HG03066 (cell line): ENCODE measurements at regions not wholly inside any gene's neighbourhood (a gene's known extent, or its start where the extent isn't known, plus 50 kb on each side); places are given as distances from the start of the nearest gene placed in this dataset.

ENCODE experiments used
- ATAC-seq: cut with Tn5 transposase; IDR thresholded peaks from one replicate; pipeline ENCODE4 v1.9.1; 2021; ENCODE audit warnings: low read depth; ENCODE audit not compliant: unreplicated experiment

GRCh38 chr2:122445003-122445402 lies 689.6 kb downstream of the TSN start:
- no peak for ATAC-seq

DNA sequence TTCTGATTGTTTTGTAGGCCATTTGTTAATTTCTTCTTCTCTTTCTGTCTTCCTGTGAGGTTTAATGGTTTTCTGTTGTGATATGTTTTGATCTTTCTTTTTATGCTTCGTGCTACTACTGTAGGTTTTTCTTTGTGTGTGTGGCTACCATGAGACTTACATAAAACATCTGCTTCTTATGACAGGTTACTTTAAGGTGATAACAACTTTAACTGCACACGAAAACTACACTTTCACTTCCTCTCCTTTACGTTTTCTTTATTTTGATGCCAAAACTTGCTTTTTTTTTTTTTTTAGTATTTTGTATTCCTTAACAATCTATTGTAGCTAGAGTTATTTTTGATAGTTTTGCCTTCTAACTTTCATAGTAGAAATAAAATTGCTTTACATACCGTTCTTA lies 691.3 kb downstream of the TSN start:
- ATAC-seq: no peak

GRCh38 chr2:122447237-122447636 lies 691.8 kb downstream of the TSN start:
- no peak for ATAC-seq

DNA sequence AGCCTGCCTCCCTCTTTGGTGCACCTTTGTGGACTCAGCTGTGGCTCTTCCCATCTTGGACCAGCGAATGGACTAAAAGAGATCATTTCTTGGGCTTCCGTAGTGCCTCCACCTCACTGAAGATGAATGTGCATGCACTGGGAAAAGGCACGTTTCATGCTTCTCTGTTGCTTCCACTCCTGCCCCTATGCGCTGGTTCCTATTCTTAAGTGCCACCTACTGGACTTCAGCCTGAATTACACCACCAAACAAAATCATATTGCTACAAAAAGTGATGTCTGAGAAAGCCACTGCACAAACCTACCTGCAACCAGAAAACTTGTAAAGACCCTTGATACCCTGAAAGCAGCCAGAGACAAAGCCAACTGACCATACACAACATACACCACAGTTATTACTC lies 695.6 kb downstream of the TSN start:
- no peak for ATAC-seq

DNA sequence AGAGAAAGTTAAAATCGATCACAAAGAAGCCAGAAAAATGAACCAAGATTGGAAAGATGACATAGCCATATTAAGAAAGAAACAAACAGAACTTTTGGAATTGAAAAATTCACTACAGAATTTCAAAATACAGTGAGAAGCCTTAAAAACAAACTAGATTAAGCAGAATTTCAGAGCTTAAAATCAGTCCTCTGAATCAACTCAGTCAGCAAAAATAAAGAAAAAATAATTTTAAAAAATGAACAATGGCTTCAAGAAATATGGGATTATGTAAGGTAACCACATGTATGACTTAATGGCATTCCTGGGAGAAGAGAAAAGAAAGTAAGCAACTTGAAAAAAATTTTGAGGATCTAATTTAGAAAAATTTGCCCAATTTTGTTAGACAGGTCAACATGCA lies 696.2 kb downstream of the TSN start:
- no peak for ATAC-seq

GRCh38 chr2:122469147-122469546 lies 713.7 kb downstream of the TSN start:
- no peak for ATAC-seq

GRCh38 chr2:122471753-122472152 lies 716.3 kb downstream of the TSN start:
- no peak for ATAC-seq

DNA sequence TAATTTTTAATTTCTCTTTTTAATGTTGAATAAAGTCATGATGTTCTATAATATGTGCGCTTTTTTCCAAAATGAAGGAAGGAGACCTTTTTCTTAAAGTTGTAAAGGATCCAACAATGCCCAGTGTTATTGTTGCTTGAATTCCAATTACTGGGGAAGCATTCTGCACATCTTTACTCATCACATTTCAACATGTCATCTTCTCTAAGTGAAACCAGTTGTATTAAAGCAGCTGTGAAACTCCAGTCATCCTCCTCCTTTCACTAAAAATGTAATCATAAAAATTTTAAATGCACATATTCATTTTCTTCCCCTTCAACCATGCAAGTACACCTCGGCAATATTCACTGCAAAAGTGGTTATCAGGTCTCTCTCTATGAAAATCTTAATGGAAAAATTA lies 722.7 kb downstream of the TSN start:
- no peak for ATAC-seq

DNA sequence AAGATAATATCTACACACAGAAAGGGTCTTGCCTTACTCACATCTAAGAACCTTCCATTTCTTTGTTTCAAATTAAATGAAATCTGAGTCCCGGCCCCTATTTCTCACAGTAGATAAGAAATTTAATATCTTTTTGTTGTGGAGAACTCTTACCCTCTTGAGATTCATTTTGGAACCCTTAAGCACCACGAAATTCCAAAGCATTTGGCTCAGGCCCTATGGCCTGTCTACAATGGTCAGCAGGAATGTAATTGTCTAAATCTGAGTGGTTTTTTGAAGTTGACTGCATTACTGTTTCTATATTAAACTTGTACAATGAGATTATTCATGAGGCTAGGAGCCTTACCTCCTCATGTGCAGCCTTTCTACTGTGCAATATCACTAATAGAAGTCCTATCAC lies 723.3 kb downstream of the TSN start:
- ATAC-seq: no peak

- no peak for ATAC-seq
These were observed 725.2 kb downstream of the TSN start for GRCh38 chr2:122480501-122481243.

DNA sequence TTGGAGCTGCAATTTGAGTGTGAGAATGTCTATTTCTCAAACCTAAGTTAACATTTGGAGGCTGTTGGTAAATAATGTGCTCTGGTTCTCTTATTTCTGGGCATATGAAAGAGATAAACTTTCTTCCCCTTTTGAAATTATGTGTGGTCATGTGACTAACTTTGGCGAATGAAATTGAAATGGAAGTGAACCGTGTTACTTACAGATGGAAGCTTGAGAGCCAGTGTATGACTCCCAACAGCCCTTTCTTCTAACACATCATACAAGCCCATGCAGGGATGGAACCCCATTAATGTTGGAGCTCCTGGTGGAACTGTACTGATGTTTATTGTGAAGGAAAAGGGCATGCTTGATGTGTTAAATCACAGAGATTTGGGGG lies 725.8 kb downstream of the TSN start:
- ATAC-seq: no peak

- no peak for ATAC-seq
These were observed 726.3 kb downstream of the TSN start for GRCh38 chr2:122481717-122482116.

GRCh38 chr2:122486086-122486485 lies 730.6 kb downstream of the TSN start:
- ATAC-seq: no peak

GRCh38 chr2:122486705-122487415 lies 731.4 kb downstream of the TSN start:
- ATAC-seq: no peak

- ATAC-seq: no peak
These were observed 735.6 kb downstream of the TSN start for GRCh38 chr2:122491011-122491410.

- no peak for ATAC-seq
These were observed 745.1 kb downstream of the TSN start for GRCh38 chr2:122500316-122501105.

GRCh38 chr2:122506620-122507019 lies 751.2 kb downstream of the TSN start:
- no peak for ATAC-seq

DNA sequence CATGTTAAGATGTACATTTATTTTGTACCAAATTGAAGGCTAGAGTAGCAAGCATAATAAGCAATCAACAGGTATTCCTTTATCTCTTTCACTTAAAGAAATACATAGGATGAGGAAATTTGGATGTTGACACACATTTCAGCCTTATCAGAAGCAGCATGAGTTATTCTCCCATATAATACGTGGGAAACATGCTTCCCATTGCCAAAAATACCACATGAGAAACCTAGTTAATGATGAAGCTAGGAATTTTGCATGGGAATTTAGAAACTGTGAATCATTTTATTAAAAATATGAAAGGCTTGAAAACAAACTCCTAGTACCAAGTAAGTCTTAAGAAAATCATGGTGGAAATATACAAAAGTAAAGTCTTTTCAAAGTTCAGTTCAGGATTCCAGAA lies 751.8 kb downstream of the TSN start:
- no peak for ATAC-seq

- ATAC-seq: no peak
These were observed 756.6 kb downstream of the TSN start for GRCh38 chr2:122512091-122512490.

DNA sequence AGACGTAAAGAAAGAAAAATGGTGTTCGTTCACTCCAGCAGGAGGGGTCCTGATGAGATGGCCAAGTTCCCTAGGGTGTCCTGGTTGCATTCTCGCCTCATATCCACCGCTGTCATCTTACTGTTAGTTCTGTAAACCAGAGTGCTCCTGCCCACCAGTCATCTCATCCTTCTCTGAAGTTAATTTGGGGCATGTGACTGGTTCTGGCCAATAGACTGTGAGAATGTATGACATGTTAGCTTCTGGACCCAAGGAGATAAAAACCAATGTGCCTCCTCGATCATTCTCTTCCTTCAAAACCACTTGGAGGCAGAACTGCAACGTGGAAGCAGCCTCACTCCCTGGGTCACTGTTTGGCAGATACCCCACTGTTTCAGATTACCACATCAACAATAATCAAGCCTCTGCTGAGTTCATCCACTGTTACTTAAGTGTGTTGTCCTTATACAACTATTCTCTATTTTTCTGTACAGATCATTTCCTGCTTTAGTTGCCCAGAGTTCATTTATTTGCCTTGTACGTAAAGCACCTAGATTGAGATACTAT lies 759.1 kb downstream of the TSN start:
- ATAC-seq: no peak

- no peak for ATAC-seq
These were observed 760.4 kb downstream of the TSN start for GRCh38 chr2:122515731-122516290.
